ENCODE measurements at regions not wholly inside any gene's neighbourhood (a gene's known extent, or its start where the extent isn't known, plus 50 kb on each side); places are given as distances from the start of the nearest gene placed in this dataset.

DNA sequence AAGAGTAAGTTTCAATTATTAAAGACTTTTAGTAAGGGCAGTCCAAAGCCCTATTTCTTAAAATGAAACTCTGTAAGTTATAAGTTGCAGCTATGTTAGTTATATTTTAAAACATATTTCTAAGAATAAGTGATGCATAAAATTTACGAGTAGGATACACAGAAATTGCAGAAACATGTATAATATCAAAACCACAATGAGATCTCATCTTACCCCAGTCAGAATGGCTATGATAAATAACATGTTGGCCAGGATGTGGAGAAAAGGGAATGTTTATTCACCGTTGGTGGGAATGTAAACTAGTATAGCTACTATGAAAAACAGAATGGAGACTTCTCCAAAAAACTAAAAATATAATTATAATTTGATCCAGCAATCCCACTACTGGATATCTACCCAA lies 201.2 kb downstream of the CBLN2 start:
- no peak for DNase-seq

DNA sequence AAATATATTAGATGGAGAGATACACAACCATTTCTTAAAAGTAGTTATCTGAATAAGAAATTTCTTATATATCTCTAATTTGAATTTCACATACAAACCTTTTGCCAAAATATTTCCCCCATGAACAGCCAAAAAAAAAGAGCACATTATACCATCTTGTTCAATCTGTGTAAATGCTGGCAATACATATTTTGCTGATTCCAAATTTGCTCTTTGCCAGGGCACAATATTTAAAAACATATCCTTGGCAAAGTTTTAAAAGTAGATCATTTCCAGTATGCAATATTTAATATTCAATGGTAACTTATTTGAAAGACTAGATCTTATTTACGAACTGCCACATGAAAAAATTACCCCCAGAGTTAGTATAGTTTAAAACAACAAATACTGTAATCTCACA lies 204.2 kb downstream of the CBLN2 start:
- DNase-seq: no peak

DNA sequence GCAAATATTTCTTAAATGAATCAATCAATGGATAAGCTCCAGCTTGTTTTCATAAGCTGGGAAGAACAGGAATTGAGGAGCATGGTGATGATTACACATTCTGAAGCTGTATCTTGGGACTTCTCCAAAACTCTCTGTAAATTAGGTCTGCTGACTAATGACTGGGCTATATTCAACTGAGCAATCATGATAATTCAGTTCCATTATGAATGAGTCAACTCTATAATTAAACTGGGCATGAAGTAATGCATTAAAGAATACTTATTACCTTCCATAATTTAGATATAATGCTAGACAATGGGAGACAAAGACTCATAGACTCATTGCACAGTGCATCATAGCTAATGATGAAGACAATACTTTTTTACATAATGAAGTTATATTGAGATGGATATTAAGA lies 207.4 kb downstream of the CBLN2 start:
- no peak for DNase-seq

- DNase-seq: no peak
Observed at GRCh38 chr18:72329533-72329932, 214.6 kb downstream of the CBLN2 start.

DNA sequence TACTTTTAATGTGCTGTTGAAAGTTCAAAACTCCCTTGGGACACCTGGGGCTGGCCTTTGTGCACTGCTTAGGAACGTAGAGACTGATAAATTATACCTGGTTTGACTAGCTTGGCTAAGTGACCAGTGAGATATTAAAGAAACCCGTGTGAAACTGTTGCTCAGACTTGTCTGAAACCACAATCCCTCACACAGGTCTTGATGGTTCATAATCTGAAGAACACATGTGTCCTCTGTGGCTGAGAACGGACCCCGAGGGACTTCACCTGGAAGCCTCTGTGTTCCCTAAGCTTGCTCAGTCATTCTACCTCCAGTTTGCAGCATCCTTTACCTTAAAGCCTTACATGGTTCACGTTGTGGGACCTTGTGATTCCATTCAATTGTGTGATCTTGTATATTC lies 218.8 kb downstream of the CBLN2 start:
- DNase-seq: no peak

DNA sequence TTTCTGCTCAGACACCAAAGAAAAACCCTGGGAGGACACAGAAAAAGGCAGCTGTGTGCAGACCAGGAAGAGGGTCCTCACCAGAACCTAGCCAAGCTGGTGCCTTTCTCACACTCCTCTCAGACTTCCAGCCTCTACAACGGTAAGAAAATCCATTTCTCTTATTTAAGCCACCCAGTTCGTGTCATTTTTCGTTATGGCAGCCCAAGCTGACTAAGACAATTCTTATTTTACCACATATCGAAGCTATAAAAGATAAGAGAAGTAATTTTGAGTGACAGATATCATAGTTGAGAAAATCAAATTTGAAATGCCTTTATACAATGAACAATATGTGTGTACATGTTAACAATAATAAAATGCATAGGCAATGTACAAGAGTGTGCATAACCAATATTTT lies 219.5 kb downstream of the CBLN2 start:
- DNase-seq: no peak

- DNase-seq: no peak
Observed at GRCh38 chr18:72316497-72316896, 227.6 kb downstream of the CBLN2 start.

DNA sequence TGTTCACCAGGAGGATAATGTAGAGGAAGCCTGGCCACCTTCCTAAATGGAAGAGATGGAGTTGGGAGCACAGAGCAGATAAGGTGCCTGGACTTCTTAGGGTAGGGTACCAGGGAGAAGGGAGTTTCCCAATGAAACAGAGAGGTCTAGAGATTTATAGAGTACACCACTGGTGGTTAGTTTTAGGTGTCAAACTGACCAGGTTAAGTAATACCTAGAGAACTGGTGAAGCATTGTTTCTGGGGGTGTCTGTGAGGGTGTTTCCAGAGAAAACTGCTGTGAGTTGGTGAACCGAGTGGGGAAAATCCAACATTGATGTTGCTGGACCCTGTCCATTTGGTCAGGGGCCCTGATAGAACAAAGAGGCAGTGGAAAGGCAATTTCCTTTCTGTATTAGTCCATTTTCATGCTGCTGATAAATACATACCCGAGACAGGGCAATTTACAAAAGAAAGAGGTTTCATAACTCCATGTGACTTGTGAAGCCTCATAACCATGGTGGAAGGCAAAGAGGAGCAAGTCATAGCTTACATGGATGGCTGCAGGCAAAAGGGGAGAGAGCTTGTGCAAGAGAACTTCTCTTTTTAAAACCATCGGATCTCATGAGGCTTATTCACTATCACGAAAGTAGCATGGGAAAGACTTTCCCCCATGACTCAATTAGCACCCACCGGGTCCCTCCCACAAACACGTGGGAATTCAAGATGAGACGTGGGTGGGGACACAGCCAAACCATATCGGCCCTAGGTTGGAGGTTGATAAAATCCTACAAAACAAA lies 260.8 kb downstream of the CBLN2 start:
- DNase-seq: no peak

- no peak for DNase-seq
Observed at GRCh38 chr18:72273025-72273424, 271.1 kb downstream of the CBLN2 start.

- no peak for DNase-seq
Observed at GRCh38 chr18:72261590-72261989, 282.6 kb downstream of the CBLN2 start.

- DNase-seq: no peak
Observed at GRCh38 chr18:72246076-72246475, 298.1 kb downstream of the CBLN2 start.

- no peak for DNase-seq
Observed at GRCh38 chr18:72235422-72235821, 308.7 kb downstream of the CBLN2 start.

DNA sequence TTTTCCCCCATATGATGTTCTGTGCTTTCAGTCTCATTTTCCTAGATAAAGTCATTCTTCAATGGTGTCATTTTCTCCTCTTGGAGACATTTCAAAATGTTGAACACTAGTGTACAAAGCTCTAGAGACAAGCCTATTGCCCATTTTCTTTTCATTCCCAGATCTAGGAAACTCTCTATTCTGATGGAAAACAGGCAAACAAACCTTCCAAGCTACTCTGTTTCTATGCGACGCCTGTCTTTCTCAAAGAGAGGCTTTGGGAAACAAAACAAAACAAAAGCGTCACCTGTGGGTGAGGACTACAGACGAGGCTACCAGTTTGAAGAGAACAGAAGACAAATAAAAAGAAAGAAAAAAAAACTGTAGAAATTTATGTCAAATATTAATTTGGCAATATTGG lies 311.0 kb downstream of the CBLN2 start:
- DNase-seq: no peak

- DNase-seq: no peak
Observed at GRCh38 chr18:72232644-72233043, 311.5 kb downstream of the CBLN2 start.

GRCh38 chr18:72225958-72226357 lies 318.2 kb downstream of the CBLN2 start:
- no peak for DNase-seq

- DNase-seq: no peak
Observed at GRCh38 chr18:72223733-72224132, 320.4 kb downstream of the CBLN2 start.

GRCh38 chr18:72208920-72209676 lies 335.0 kb downstream of the CBLN2 start:
- DNase-seq: no peak

DNA sequence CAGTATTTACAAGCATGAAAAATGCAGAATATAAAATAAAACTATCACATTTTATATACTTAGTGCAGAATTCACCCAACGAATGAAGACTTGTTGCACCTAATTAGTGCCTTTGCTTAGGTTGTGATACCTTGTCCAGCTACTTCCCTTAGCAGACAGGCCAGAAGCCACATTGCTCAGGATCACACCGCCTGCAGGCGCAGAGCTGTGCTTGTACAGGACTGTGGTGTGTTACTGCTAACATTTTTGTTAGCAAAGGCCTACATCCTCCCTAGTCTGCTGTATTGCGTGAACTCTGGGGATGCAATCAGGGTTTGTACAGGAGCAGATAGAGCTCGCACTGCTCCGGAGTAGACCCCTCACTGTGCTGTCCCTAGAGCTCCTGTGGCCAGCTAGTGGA lies 336.9 kb downstream of the CBLN2 start:
- DNase-seq: no peak

DNA sequence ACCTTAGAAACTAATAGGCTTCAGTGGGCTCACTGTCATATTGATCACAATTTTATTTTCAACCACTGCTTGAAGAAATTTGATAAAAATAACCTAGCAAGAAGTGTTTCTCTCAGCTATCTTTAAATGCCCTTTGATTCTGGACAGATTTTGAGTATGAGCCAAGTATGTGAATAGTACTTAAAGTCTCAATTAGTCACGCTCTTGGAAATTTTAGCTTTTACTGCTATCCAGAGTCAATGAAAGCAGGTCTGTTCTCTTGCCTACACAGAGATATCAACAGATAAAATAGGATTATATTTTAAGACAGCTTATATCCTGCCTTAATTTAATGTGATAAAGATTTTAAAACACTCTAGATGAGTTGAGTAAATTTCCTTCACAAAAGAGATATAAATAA lies 337.3 kb downstream of the CBLN2 start:
- no peak for DNase-seq

- DNase-seq: no peak
Observed at GRCh38 chr18:72201032-72201431, 343.1 kb downstream of the CBLN2 start.

DNA sequence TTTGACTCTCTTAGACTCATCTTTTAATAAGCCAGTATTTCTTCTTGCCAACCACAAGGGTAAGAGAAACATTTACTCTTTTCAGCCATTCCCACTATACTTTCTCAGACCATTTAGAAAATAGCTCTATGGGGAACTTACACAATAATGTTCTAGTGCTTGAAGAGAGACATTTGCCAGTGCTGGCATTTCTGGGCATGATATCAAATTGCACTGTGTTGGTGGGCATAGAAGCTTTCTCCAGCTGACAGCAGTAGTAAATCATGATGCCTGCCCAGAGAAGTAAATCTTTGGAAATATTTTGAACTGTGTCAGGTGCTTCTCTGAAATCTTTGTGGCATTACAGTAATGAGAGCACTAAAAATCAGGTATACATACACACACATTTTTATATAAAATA lies 346.6 kb downstream of the CBLN2 start:
- no peak for DNase-seq

DNA sequence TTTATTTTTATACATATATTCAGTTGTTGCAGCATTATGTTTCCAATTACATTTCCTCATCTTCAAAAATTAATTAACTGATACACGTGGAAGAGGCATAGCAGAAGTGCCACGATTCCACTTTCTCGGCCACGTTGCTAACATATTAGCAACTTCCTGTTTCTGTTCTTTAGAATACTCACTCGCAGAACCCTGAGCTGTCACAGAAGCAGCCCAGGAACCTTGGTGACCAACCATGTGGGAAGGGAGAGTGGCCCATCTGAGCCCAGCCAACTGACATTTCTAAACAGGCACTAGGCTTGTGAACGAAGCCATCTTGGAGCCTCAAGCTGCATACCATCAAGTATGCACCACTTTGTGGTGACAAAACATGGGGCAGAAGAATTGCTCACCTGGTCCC lies 350.1 kb downstream of the CBLN2 start:
- DNase-seq: no peak

DNA sequence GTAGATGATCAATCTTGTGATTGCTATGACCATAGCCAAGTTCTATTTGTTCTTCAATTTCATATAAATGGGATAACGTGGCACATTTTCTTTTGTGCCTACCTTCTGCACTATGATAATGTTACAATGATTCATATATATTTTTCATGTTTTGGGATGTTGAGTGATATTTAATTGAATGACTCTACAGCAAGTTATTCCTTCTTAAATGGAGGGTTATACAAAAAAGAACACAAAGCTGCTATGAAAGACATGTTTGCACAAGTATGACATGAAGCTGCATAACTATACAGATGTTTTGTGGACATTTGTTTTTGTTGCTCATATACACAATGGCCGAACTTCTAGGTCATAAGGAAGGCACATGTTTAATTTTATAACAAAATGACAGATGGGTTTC lies 356.2 kb downstream of the CBLN2 start:
- no peak for DNase-seq

GRCh38 chr18:72181241-72181764 lies 362.8 kb downstream of the CBLN2 start:
- no peak for DNase-seq
